ENCODE measurements at regions not wholly inside any gene's neighbourhood (a gene's known extent, or its start where the extent isn't known, plus 50 kb on each side); places are given as distances from the start of the nearest gene placed in this dataset.

GRCh38 chr18:76572518-76573247, 77.6 kb upstream of the ZNF516 start:
- no peak for DNase-seq (ENCODE audit: low spot score)

GRCh38 chr18:76571689-76572088, 76.6 kb upstream of the ZNF516 start:
- no peak for DNase-seq (ENCODE audit: low spot score)

- no peak for DNase-seq (ENCODE audit: low spot score)
Observed at GRCh38 chr18:76570856-76571255, 75.8 kb upstream of the ZNF516 start.

GRCh38 chr18:76569644-76570419, 74.8 kb upstream of the ZNF516 start:
- no peak for DNase-seq (ENCODE audit: low spot score)

- DNase-seq (ENCODE audit: low spot score): no peak
Observed at GRCh38 chr18:76568731-76569130, 73.7 kb upstream of the ZNF516 start.

GRCh38 chr18:76567835-76568445, 72.9 kb upstream of the ZNF516 start:
- no peak for DNase-seq (ENCODE audit: low spot score)

- no peak for DNase-seq (ENCODE audit: low spot score)
Observed at GRCh38 chr18:76566987-76567386, 71.9 kb upstream of the ZNF516 start.

GRCh38 chr18:76565238-76566173, 70.5 kb upstream of the ZNF516 start:
- peak; percentile 86 for DNase-seq (ENCODE audit: low spot score)

- peak; percentile 22 for DNase-seq (ENCODE audit: low spot score)
Observed at GRCh38 chr18:76564655-76565237, 69.7 kb upstream of the ZNF516 start.

- peak; percentile 90 for DNase-seq (ENCODE audit: low spot score)
Observed at GRCh38 chr18:76564117-76564516, 69.1 kb upstream of the ZNF516 start.

- no peak for DNase-seq (ENCODE audit: low spot score)
Observed at GRCh38 chr18:76562286-76563122, 67.5 kb upstream of the ZNF516 start.

- peak; percentile 97 for DNase-seq (ENCODE audit: low spot score)
Observed at GRCh38 chr18:76558881-76559667, 64.0 kb upstream of the ZNF516 start.

- peak; percentile 78 for DNase-seq (ENCODE audit: low spot score)
Observed at GRCh38 chr18:76557026-76557575, 62.1 kb upstream of the ZNF516 start.

- DNase-seq (ENCODE audit: low spot score): no peak
Observed at GRCh38 chr18:76554547-76555222, 59.6 kb upstream of the ZNF516 start.

GRCh38 chr18:76553715-76554546, 58.9 kb upstream of the ZNF516 start:
- no peak for DNase-seq (ENCODE audit: low spot score)

GRCh38 chr18:76548541-76548940, 53.5 kb upstream of the ZNF516 start:
- DNase-seq (ENCODE audit: low spot score): no peak

- no peak for DNase-seq (ENCODE audit: low spot score)
Observed at GRCh38 chr18:76547296-76547695, 52.3 kb upstream of the ZNF516 start.

- no peak for DNase-seq (ENCODE audit: low spot score)
Observed at GRCh38 chr18:76546436-76546835, 51.4 kb upstream of the ZNF516 start.
